ENCODE measurements at regions not wholly inside any gene's neighbourhood (a gene's known extent, or its start where the extent isn't known, plus 50 kb on each side); places are given as distances from the start of the nearest gene placed in this dataset.
A peak's percentile ranks its signal among the peaks of the same experiment; 100 is the strongest.

DNA sequence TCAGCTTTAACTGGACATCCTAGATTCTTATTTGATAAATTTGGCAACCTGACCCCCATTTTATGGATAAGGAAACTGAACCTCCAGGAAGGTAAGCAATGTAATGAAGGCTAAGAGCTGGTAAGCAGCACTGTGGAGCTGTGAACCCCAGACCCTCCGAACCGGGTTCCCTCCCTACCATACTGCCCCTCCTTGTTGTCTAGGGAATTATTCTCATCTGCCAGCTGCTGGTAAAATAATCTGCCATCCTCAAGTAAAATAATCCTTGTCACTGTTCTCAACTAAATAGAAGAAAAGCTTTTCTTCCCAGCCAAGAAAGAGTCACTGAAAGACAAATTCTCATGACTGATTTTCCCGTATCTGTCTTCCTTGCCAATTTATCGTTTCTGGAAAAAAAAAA lies 55.8 kb upstream of the PRDX6 start:
- DNase-seq (ENCODE audit: low read depth) = no peak

DNA sequence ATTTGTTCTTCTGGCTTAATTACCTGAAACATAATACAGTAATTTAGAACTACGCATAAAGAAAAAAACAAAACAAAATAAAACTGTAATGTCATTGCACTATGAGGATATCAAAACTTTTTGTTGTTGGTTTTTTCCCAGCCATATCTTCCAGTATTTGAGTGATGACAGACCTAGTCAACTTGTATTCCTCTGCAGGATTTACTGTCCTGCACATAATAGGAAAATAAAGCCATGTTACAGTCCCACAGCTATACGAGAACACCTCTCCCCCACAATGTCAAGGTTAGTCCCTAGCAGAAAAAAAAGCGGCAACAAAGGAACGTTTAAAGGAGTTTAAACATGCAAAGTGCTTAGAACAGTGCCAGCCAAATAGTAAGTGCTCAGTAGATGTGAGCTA lies 55.3 kb upstream of the PRDX6 start:
- no peak for DNase-seq (ENCODE audit: low read depth)

DNA sequence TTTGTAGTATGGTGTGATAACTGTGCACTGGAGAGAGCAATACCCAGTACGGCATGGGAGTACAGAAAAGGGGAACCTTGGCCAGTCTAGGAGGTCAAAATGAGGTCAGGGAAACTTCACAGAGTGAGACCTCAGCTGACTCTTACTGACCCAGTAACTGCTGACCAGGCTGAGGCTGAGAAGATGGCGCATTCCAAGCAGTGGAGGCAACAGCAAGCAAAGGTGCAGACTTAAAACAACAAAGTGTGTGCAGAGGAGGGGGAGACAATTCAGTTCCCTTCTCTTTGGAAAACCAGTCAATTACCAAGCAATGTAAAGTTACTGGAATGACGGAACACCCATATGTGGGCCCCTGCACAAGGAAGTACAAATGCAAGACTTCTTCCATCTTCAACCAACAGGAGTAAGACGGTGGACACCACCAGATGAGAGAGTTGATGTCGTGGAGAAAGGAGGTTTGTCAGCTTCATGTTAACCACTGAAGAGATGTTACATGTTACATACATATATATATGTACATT lies 54.6 kb upstream of the PRDX6 start:
- DNase-seq (ENCODE audit: low read depth) = no peak

DNA sequence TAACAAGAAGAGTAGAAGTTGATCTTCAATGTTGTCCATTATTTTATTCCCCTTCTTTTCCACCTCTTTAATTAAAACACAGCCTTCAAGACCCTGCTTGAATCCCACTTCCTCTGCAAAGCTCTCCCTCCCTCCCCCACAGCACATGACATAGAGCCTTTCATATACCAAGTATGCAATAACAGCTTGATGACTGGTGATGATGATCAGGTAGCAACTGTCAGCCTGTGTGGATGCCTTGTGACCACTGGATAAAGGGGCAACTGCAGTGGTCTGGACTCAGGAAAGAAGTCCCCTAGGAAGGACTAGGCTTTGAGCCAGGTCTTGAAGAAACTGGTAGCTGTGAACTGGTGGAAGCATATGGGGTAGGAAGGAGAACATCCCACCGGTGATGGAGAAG lies 53.8 kb upstream of the PRDX6 start:
- no peak for DNase-seq (ENCODE audit: low read depth)

DNA sequence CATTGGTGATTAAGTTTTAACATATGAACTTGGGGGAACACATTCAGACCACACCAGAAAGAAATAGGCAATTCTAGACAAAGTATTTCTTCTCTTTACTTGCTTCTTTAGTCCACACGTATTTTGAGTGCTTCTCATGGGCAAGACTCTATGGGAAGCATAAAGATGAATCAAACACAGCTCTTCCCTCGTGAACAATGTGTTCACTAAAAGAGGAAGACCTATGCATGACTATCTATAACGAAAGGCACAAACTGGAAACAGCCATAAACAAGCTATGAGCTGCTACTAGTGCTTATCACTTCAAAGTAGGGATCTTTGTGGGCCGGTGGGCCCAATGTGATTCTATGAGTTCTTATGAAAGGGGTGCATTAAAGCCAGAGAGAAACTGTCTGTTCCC lies 53.0 kb upstream of the PRDX6 start:
- no peak for DNase-seq (ENCODE audit: low read depth)

DNA sequence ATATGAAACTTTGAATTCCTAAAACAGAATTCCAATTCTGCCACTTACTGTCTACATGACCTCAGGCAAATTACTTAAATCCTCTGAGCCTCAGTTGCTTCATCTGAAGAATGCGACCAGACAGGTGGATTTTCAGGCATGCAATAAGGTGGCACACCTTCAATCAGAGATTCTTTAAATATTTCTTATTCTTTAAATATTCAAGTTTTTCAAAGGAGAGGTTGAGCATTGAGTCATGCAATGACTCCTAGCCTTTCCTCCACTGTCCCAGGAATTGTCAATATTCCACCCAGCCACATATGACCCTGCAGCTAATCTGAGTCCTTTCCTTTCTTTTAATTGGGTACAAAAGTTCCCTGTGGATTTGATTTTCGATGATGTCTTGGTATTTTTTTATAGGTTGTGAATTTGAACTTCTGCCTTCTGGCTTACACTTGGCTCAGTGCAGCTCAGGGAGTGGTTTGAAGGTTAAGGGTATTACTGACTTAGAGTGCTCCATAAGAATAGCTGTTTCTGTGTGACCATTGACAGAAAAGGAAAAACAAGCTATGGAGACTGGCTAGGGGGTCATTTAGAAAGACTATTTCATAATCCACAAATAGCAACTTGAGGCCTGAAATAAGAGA lies 52.2 kb upstream of the PRDX6 start:
- DNase-seq (ENCODE audit: low read depth) = peak; percentile 46

DNA sequence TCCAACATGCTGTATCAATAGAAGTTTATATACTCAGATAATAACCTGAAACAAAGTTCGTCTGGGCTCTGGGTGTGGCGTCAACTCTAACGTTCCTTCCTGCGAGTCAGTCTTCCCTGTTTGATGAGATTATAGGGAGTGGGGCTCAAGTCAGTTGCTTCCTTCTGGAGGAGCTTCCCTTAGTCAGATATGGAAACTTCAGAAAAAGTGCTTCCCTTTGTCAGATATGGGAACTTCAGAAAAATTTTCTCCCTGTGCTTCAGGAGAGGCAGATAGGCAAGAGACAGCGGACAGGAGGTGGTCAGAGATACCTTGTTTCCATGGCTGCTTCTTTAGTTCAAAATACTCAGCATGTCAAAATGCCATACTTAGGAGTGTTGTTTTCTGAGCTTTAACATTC lies 51.1 kb upstream of the PRDX6 start:
- peak; percentile 32 for DNase-seq (ENCODE audit: low read depth)

DNA sequence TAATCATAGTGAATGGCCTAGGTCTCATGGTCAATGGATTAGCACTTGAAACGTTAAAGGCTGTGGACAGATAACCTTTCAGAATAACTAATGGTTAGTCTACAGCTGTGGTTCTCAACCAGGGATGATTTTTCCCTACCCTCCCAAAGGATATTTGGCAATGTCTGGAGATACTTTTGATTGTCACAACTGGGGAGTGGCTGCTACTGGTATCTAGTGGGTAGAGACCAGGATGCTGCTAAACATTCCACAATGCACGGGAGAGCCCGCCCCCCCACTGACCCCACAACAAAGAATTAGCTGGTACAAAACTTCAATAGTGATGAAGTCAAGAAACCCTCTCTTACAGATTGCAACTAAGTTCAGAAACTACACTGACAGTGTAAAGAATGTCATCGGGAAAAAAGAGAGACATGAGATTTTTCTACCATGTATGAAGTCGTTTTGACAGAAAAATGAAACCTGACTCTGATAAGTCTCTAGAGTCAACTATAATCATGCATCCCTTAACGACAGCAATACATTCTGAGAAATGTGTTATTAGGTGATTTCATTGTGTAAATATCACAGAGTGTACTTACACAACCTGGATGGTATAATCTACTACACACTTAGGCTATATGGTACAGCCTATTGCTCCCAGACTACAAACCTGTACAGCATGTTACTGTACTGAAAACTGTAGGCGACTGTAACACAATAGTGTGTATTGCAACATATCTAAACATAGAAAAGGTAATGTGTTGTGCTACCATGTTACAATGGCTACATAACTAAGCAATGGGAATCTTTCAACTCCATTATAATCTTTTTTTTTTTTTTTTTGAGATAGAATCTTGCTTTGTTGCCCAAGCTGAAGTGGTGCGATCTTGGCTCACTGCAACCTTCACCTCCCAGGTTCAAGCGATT lies 49.7 kb upstream of the PRDX6 start:
- DNase-seq (ENCODE audit: low read depth) = no peak

Data from HT1080 (cell line).